HepG2 (cell line): ENCODE measurements at regions not wholly inside any gene's neighbourhood (a gene's known extent, or its start where the extent isn't known, plus 50 kb on each side); places are given as distances from the start of the nearest gene placed in this dataset.

Experiments
- ATAC-seq: fragments of 200-7000 bp; cut with Tn5 transposase; 3 replicates; pipeline ENCODE4 v1.9.1; 2020; ENCODE audit warnings: mild to moderate bottlenecking, moderate library complexity
- BruUV-seq: library from RNA; stranded (reverse); fragments of 400-500 nt; replicated peaks from 2 replicates; lab custom pipeline; 2021; lab: Mats Ljungman, UMichigan
- CTCF ChIA-PET: fragments of 300-600 bp; formaldehyde crosslinking; extraction: SDS; loops from one replicate; lab custom pipeline; 2021; ENCODE audit warnings: low total read pairs, inconsistent platforms, low intra/inter-chr PET ratio; lab: Yijun Ruan, JAX
- POLR2A ChIA-PET: fragments of 350-600 bp; sonication (Branson Sonifier 250); formaldehyde crosslinking; loops from one replicate; lab custom pipeline; 2020; ENCODE audit warnings: antibody characterized with exemption, inconsistent platforms; lab: Yijun Ruan, JAX
- DNase-seq: peaks from one replicate; pipeline ENCODE4 v3.0.0-alpha.2; 2015; ENCODE audit warnings: low spot score
- FAIRE-seq: peaks from 3 replicates; lab custom pipeline; 2011; peaks lifted over from hg19 to GRCh38; lab: Jason Lieb, UNC
- H2AFZ ChIP-seq: one replicate; pipeline ENCODE4 v1.6.1; 2011; ENCODE audit warnings: low read length, inconsistent platforms
- H3K27ac ChIP-seq: fragments of 300-600 bp; 3 replicates; pipeline ENCODE4 v1.8.0; 2011; ENCODE audit warnings: mixed run types, mild to moderate bottlenecking, mixed read lengths, low read length, inconsistent platforms; ENCODE audit not compliant: insufficient read depth; ENCODE audit errors: extremely low read length
- H3K27me3 ChIP-seq, 2 experiments: fragments of 200-600 bp in 1 of 2; 2 replicates in 1 of 2; 3 replicates in 1 of 2; pipeline versions ENCODE4 v1.6.0 to v1.8.0; 2011; ENCODE audit warnings: low read length in 2 of 2, mild to moderate bottlenecking in 2 of 2, moderate library complexity in 2 of 2, inconsistent platforms in 1 of 2; ENCODE audit not compliant: insufficient read depth in 2 of 2, control insufficient read depth in 1 of 2
- H3K36me3 ChIP-seq, 2 experiments: fragments of 200-600 bp in 1 of 2; replicated peaks in 1 of 2; 2 replicates in 1 of 2; 3 replicates in 1 of 2; pipeline versions ENCODE4 v1.5.1 to v1.8.0; 2011; ENCODE audit warnings: low read length in 2 of 2, inconsistent platforms in 1 of 2; ENCODE audit not compliant: insufficient read depth in 2 of 2, control insufficient read depth in 1 of 2
- H3K4me1 ChIP-seq: 2 replicates; pipeline ENCODE4 v1.5.1; 2012; ENCODE audit warnings: low read length, inconsistent platforms; ENCODE audit not compliant: insufficient read depth
- H3K4me2 ChIP-seq: 2 replicates; pipeline ENCODE4 v1.6.0; 2011; ENCODE audit warnings: low read depth, low read length, inconsistent platforms
- H3K4me3 ChIP-seq, 3 experiments: fragments of 200-600 bp in 1 of 3; sonication (generic), shearing (Covaris generic) in 1 of 3; replicated peaks in 1 of 3; 2 replicates each; pipeline ENCODE4 v1.5.1; 2011 to 2016; ENCODE audit warnings: low read length in 3 of 3, inconsistent platforms in 2 of 3, low read depth in 2 of 3, mild to moderate bottlenecking in 2 of 3, control low read depth in 1 of 3, mixed read lengths in 1 of 3; ENCODE audit not compliant: insufficient read depth in 1 of 3
- H3K79me2 ChIP-seq: one replicate; pipeline ENCODE4 v1.6.1; 2011; ENCODE audit warnings: low read length, inconsistent platforms; ENCODE audit not compliant: insufficient read depth
- H3K9ac ChIP-seq: 2 replicates; pipeline ENCODE4 v1.6.0; 2011; ENCODE audit warnings: mild to moderate bottlenecking, low read depth, low read length, inconsistent platforms; ENCODE audit not compliant: insufficient read depth
- H3K9me3 ChIP-seq: 2 replicates; pipeline ENCODE4 v1.5.1; 2012; ENCODE audit warnings: mild to moderate bottlenecking, low read length
- H4K20me1 ChIP-seq: 2 replicates; pipeline ENCODE4 v1.6.0; 2011; ENCODE audit warnings: inconsistent platforms, mild to moderate bottlenecking, low read length, moderate library complexity; ENCODE audit not compliant: insufficient read depth
- ZNF777 ChIP-seq: sonication (generic); formaldehyde crosslinking; IDR thresholded peaks from 2 replicates; pipeline ENCODE4 v1.4.0; 2020; ENCODE audit warnings: missing genetic modification reagents
- ZSCAN9 ChIP-seq: IDR thresholded peaks from 2 replicates; pipeline ENCODE4 v1.6.1; 2016; ENCODE audit warnings: borderline replicate concordance
- WGBS: methylation state at CpG from one replicate; pipeline ENCODE4 v1.1.6; 2017; ENCODE audit warnings: low lambda C conversion rate; 5-methylcytosine and 5-hydroxymethylcytosine counted together
- in situ Hi-C: cut with HindIII; loops from 2 replicates; pipeline ENCODE4 v1.10.0; 2017; ENCODE audit warnings: low pct_unique_long_range_greater_than_20kb; ENCODE audit not compliant: extremely low pct_ligation_motif_present
- intact Hi-C: fragments of 100-400 bp; cut with micrococcal nuclease; formaldehyde crosslinking; loops from one replicate; pipeline ENCODE4 v1.10.0; 2022; ENCODE audit not compliant: unreplicated experiment
- TF ChIP-seq, protein P1 (sequence below): sonication (generic); formaldehyde crosslinking; IDR thresholded peaks from 2 replicates; pipeline ENCODE4 v1.4.0; 2020; ENCODE audit warnings: mild to moderate bottlenecking, low read depth, missing genetic modification reagents
- TF ChIP-seq, protein P2 (sequence below): IDR thresholded peaks from 2 replicates; pipeline ENCODE4 v1.6.1; 2016; ENCODE audit warnings: missing genetic modification reagents, missing compliant biosample characterization

DNA sequence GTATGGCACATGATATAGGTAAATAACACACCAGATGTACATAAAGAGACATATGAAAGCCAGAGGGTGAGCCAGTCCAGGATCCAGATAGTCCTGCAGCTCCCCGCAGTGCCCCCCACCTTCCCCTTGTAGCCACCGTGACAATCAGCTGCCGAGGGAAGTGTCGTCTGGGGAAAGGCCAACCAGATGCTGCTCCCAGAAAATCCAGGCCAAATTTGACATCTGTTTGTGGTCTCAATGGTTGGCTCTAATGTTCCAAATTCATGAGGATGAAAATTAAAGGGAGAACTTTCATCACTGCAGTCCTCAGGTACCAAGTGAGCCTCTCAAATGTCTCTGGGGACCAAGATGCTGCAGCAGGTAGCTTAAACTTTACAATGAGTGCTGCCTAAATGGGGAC is 210.3 kb downstream of the PTEN start:
- Histone ChIP-seq H3K9me3 (no peaks in the 10 kb centered on the region), H4K20me1 (no peaks in the 10 kb centered on the region), H2AFZ (no peak overlapping the region), H3K79me2 (no peaks in the 10 kb centered on the region), H3K4me2 (no peak overlapping the region), H3K27me3 (peaks cover 0 to 4% of the 10 kb centered on the region in 2 experiments; a peak in 1 of 5 replicates), H3K4me1 (peaks cover 11% of the 10 kb centered on the region), H3K9ac (no peak overlapping the region), H3K4me3 (no peak overlapping the region), H3K27ac (no peak overlapping the region), H3K36me3 (no peaks in the 10 kb centered on the region)
- WGBS, result 42% methylated on average over 4 of the region's 4 CpGs
- ChIA-PET CTCF (no interaction called here), POLR2A (no interaction called here)
- in situ Hi-C loops (no loop called here), intact Hi-C loops (no loop called here)
- FAIRE-seq (no peak), DNase-seq (no peak), ATAC-seq (no peak)
- TF ChIP-seq, protein P1, sequence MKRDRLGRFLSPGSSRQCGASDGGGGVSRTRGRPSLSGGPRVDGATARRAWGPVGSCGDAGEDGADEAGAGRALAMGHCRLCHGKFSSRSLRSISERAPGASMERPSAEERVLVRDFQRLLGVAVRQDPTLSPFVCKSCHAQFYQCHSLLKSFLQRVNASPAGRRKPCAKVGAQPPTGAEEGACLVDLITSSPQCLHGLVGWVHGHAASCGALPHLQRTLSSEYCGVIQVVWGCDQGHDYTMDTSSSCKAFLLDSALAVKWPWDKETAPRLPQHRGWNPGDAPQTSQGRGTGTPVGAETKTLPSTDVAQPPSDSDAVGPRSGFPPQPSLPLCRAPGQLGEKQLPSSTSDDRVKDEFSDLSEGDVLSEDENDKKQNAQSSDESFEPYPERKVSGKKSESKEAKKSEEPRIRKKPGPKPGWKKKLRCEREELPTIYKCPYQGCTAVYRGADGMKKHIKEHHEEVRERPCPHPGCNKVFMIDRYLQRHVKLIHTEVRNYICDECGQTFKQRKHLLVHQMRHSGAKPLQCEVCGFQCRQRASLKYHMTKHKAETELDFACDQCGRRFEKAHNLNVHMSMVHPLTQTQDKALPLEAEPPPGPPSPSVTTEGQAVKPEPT (CRISPR knock-in tag), result no peak
- BruUV-seq, result no TSS peak

GRCh38 chr10:88074971-88075370 is 211.5 kb downstream of the PTEN start:
- WGBS, result 42% methylated on average over 5 of the region's 5 CpGs
- H3K9ac ChIP-seq, result no peak overlapping the region
- TF ChIP-seq, protein P2, sequence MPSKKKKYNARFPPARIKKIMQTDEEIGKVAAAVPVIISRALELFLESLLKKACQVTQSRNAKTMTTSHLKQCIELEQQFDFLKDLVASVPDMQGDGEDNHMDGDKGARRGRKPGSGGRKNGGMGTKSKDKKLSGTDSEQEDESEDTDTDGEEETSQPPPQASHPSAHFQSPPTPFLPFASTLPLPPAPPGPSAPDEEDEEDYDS, result no peak
- TF ChIP-seq ZSCAN9 (CRISPR knock-in tag) (no peak), ZNF777 (CRISPR knock-in tag) (no peak)
- H3K79me2 ChIP-seq, result no peaks in the 10 kb centered on the region
- no peak for ATAC-seq
- in situ Hi-C loops, result no loop called here
- H3K4me1 ChIP-seq, result peaks cover 20% of the 10 kb centered on the region
- peaks cover 0 to 4% of the 10 kb centered on the region in 2 experiments; a peak in 1 of 5 replicates for H3K27me3 ChIP-seq
- no peak overlapping the region for H3K4me3 ChIP-seq
- no peak for DNase-seq
- H3K9me3 ChIP-seq, result no peaks in the 10 kb centered on the region
- H4K20me1 ChIP-seq, result no peaks in the 10 kb centered on the region
- FAIRE-seq, result no peak
- POLR2A ChIA-PET, result no interaction called here
- intact Hi-C loops, result no loop called here
- no peak overlapping the region for H2AFZ ChIP-seq
- H3K36me3 ChIP-seq, result no peaks in the 10 kb centered on the region
- CTCF ChIA-PET, result no interaction called here
- no peak overlapping the region for H3K4me2 ChIP-seq
- no TSS peak for BruUV-seq
- H3K27ac ChIP-seq, result no peak overlapping the region
